ENCODE measurements at regions not wholly inside any gene's neighbourhood (a gene's known extent, or its start where the extent isn't known, plus 50 kb on each side); places are given as distances from the start of the nearest gene placed in this dataset.
"Not testable (repeated sequence)": the region's sequence is repeated elsewhere in the genome, so short reads cannot be mapped to it uniquely, and the experiment has no call there.

DNA sequence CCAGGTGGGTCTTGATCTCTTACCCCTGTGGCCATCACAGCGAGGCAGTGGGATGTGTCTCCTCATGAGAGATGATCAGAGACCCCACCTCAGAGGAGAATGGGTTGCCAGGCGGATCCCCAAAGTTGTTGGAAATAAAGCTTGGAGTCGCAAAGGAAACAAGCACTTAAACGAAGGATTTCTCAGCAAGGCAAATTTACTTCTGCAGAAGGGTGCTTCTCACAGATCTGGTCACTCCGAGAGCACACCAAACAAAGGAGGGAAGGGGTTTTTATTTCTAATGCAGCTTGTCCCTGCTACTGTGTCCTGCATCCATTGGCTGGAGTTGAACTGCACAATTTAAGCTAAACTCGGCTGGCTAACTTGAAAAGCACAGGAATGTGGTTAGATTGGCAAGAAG is 466.6 kb upstream of the EYS start:
- no peak for FAIRE-seq

GRCh38 chr6:66166713-66167112 is 459.7 kb upstream of the EYS start:
- not testable (repeated sequence) for FAIRE-seq

DNA sequence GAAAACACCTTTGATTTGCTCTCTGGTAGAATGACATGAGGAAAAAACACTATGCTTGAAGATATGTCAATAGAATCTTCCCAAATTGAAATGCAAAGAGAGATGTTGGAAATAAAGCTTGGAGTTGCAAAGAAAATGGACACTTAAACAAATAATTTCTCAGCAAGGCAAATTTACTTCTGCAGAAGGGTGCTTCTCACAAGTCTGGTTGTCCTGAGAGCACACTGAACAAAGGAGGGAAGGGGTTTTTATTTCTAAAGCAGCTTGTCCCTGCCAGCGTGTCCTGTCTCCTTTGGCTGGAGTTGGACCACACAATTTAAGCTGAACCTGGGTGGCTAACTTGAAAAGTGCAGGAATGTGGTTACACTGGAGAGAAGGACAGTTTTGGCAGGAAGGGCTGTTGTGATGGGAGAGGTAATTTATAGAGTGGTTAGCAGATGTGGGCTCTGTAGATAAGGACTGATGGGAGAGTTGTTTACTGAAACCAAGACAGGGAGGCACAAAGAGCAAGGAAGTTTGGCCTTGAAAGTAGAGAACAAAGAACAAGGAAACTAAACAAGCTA is 454.6 kb upstream of the EYS start:
- no peak for FAIRE-seq

DNA sequence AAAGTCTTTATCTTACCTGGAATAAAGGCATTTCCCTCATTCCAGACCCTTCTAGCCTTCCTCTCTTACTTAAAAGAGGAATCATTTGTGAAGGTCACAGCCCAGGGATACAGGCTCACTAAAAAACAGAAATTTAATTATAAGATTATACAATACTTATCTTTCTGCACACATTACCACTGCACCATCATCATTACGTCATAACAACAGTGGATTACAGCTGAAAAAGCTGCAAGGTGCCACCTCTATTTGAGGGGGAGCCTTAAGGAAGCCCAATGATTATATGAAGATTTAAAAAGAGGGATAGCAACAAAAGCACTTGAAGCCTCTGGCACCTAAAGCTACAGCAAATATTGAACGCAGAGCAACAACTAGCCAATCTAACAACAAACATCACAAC is 452.9 kb upstream of the EYS start:
- no peak for FAIRE-seq

GRCh38 chr6:66153247-66153646 is 446.2 kb upstream of the EYS start:
- no peak for FAIRE-seq

DNA sequence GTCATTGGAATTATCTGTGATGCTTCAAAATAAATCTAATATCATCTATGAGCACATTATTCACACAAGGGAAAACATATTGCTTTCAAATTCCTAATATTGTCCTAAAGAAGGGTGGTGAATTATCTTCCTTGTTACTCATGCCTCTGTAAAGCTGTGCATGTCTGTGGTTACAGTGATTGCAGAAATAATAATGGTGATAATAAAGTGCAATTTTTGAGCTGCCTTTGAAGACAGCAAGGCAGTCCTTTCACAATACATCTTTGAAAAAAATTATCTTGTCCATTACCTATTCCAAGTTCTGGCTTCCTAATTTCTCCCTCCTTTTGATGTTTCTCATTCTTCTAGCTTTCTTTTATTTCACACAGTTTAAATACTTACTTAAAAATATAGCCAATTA is 442.1 kb upstream of the EYS start:
- FAIRE-seq, result no peak

DNA sequence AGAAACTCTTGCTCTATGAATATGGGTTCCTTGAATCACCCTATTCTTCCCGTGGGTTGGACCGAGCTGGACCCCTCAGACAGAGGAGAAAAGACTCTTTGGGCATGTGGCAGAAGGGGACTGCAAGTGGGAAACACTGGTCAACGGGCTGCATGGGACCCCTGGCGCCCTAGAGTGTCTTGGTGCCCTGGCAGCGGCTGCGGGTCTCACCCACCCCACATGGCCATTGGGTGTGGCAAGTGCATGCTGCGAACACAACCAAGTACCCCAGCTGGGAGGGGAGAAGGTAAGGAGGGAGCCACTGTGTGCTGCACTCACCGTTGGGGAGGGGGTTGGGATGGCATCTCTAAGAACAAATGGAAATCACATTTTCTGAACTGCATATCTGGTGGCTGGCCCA is 438.8 kb upstream of the EYS start:
- no peak for FAIRE-seq

- FAIRE-seq, result no peak
Observed at GRCh38 chr6:66134021-66134420, 427.0 kb upstream of the EYS start.

DNA sequence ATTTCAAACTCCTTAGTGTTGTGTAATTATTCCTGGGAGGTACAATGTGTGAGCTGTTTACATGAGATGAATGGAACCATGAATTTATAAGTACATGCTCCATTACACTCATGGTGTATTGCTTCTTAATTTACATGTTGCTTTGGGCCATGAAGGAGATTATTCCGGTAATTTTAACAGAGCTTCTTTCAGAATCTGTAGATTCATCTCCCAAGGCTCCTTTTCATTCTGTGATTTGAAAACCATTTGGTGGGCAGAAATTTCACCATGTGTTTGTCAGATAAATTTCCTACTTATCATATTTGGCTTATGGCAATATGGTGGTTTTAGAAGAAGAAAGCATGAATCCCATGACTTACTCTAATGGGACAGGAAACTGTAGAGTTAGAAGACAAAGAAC is 421.6 kb upstream of the EYS start:
- no peak for FAIRE-seq

GRCh38 chr6:66128243-66128642 is 421.2 kb upstream of the EYS start:
- no peak for FAIRE-seq

GRCh38 chr6:66127061-66127460 is 420.0 kb upstream of the EYS start:
- no peak for FAIRE-seq

DNA sequence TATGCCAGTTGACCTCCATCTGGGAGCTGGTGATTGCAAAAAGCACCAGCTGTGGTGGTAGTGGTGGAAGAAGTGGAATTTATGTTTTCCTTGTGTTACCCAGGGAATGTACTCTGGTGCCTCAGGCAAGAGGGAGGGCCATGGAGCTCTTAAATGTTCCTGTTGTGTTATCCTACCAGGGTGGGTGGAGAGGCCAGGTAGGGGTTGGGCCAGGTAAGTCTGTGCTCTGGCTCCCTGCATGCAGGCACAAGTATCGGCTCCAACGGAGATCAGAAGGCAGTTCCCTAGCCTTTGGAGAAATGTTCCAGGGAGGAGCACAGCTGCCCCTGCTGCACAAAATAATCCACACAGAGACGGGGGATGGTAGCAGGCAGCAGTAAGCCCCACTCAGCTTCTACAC is 419.3 kb upstream of the EYS start:
- FAIRE-seq, result no peak

- no peak for FAIRE-seq
Observed at GRCh38 chr6:66103954-66104353, 396.9 kb upstream of the EYS start.

DNA sequence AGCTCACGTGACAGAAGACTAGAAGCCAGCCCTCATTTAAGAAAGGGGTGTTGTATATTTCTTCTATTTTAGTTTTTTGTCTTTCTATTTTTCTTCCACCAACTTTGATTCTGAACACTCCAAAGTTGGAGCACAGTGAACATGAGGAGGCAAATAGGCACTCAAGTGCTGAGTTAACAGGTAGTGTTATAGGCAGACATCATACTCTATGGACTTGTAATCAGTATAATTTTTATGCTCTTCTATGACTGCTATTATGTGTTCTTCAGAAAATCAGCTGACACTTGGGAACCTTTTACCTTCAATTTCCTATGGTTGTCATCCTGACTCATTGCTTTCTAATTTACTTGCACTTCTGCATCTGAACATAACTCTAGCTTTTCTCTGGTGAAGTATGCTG is 396.3 kb upstream of the EYS start:
- FAIRE-seq, result no peak

DNA sequence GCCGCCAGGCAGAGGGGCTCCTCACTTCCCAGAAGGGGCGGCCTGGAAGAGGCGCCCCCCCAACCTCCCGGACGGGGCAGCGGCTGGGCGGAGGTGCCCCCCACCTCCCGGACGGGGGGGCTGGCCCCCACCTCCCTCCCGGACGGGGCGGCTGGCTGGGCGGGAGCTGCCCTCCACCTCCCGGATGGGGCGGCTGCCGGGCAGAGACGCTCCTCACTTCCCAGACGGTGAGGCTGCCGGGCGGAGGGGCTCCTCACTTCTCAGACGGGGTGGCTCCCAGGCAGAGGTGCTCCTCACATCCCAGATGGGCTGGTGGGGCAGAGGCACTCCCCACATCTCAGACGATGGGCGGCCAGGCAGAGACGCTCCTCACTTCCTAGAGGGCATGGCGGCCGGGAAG is 389.7 kb upstream of the EYS start:
- no peak for FAIRE-seq

DNA sequence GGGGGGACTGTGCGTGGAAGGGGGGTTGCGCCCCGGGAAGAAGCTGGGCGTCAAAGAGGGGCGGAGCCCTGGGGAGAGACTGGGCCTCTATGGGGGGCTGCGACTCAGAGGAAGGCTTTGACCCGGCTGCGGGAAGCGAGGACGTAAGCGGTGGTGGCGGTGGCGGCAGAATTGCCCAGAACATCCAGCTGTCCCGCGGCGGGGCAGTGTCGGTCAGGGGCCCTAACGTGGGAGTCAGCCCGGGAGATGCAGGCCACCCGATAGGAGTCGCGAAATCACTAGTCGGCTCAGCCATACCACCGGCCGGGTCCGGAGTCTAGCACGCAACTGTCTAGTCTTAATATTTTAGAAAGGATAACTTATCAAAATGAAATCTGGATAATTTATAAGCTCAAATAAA is 387.6 kb upstream of the EYS start:
- FAIRE-seq, result no peak

- FAIRE-seq, result not testable (repeated sequence)
Observed at GRCh38 chr6:66092306-66092705, 385.3 kb upstream of the EYS start.

DNA sequence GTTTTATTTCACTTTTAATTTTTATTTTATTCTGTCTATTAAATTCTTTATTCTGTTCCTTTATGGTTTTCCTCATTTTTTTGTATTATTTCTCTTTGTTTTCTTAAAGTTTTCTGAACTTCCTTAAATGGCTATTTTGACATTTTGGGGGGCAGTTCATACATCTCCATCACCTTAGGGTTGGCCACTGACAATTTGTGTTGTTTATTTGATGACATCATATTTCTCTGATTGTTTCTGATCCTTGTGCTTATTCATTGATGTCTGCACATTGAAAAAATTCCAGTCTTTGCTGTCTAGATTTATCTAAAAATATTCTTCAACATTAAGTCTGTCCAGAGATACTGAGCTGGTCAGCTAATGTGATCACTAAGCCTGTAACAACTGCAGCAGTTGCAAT is 379.5 kb upstream of the EYS start:
- no peak for FAIRE-seq

- no peak for FAIRE-seq
Observed at GRCh38 chr6:66082914-66083313, 375.9 kb upstream of the EYS start.

GRCh38 chr6:66068907-66069306 is 361.9 kb upstream of the EYS start:
- no peak for FAIRE-seq

DNA sequence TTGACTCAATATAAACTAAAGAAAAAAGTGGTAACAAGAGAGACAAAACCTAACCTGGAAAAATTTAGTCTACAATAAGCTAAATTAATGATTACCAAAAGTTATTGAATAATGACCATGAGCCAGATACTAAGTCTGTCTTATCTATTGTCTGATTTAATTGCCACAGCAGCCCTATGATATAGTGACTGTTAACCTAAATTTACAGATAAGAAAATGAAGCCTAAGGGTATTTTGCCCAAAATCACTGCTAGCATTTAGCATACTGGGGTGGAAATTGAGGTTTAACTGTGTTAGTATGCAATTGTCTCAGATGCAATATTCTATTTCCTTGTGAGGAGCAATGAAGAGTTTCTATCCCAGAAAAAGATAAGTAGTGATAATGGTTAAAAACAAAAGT is 361.0 kb upstream of the EYS start:
- FAIRE-seq, result no peak

GRCh38 chr6:66065313-66065712 is 358.3 kb upstream of the EYS start:
- no peak for FAIRE-seq

- no peak for FAIRE-seq
Observed at GRCh38 chr6:66057034-66057433, 350.0 kb upstream of the EYS start.

DNA sequence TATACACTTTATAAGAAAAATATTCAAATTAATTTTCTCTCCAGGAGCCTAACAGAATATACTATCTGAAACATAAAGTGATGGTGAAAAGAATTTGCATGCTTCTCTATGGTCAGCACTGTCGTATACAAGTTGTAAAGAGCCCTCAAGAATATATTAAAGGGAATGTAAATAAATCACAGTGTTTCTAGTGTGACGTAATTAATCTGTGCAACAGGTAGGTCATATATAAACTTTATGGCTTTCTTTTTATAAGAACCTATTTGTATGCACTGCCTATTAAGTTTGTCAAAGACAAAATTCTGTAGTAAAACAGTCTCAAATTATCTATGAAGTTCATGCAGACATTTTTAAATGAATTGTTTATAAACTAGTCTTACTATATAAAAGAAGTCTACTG is 347.9 kb upstream of the EYS start:
- no peak for FAIRE-seq

DNA sequence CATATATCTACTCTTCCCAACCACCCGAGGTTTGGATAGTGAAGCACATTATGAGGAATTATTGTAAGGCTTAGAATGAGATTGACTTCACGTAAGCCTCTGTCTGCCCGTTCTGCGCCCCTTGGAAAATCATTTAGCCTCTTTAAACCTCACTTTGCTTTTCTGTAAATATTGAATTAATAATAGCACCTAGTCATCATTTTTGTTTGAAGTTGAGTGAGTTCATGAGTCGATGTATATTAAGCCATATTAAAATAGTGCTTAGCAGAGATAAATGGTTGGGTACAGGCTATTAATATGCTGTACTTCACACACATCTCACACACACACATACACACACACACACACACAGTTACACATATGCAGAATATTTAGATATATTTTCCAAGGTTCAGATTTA is 344.8 kb upstream of the EYS start:
- FAIRE-seq, result no peak
